Mesenchymal stem cell (in vitro differentiated cells and primary cell): ENCODE measurements at regions not wholly inside any gene's neighbourhood (a gene's known extent, or its start where the extent isn't known, plus 50 kb on each side); places are given as distances from the start of the nearest gene placed in this dataset.
A peak's percentile ranks its signal among the peaks of the same experiment; 100 is the strongest.
"Not testable (repeated sequence)": the region's sequence is repeated elsewhere in the genome, so short reads cannot be mapped to it uniquely, and the experiment has no call there.

Source experiments
- DNase-seq: peaks from one replicate; pipeline ENCODE4 v3.0.0-alpha.2; 2013
- H2AFZ ChIP-seq: one replicate; pipeline ENCODE4 v1.6.1; 2013; ENCODE audit warnings: low read depth, mild to moderate bottlenecking, control low read depth, inconsistent platforms, low read length, moderate library complexity
- H2AK5ac ChIP-seq: 2 replicates; pipeline ENCODE4 v1.6.1; 2013; ENCODE audit warnings: low read length, moderate library complexity, mild to moderate bottlenecking, inconsistent platforms; ENCODE audit not compliant: severe bottlenecking
- H2BK120ac ChIP-seq: one replicate; pipeline ENCODE4 v1.6.1; 2013; ENCODE audit warnings: low read depth, mild to moderate bottlenecking, inconsistent platforms, low read length, moderate library complexity
- H2BK12ac ChIP-seq, 2 experiments: one replicate each; pipeline ENCODE4 v1.6.1; 2013; ENCODE audit warnings: inconsistent platforms in 2 of 2, low read length in 2 of 2, mild to moderate bottlenecking in 2 of 2, moderate library complexity in 2 of 2, control low read depth in 1 of 2
- H2BK15ac ChIP-seq: one replicate; pipeline ENCODE4 v1.6.1; 2013; ENCODE audit warnings: mild to moderate bottlenecking, low read depth, inconsistent platforms; ENCODE audit not compliant: poor library complexity, severe bottlenecking
- H2BK5ac ChIP-seq: 2 replicates; pipeline ENCODE4 v1.6.1; 2013; ENCODE audit warnings: low read depth, mild to moderate bottlenecking, low read length, control low read depth, inconsistent platforms; ENCODE audit not compliant: poor library complexity, severe bottlenecking
- H3K14ac ChIP-seq, 2 experiments: one replicate each; pipeline ENCODE4 v1.6.1; 2013; ENCODE audit warnings: inconsistent platforms in 2 of 2, low read length in 2 of 2, control low read depth in 1 of 2, mild to moderate bottlenecking in 1 of 2, moderate library complexity in 1 of 2
- H3K18ac ChIP-seq, 2 experiments: one replicate each; pipeline ENCODE4 v1.6.1; 2013; ENCODE audit warnings: inconsistent platforms in 2 of 2, low read length in 2 of 2, control low read depth in 1 of 2, low read depth in 1 of 2, mild to moderate bottlenecking in 1 of 2
- H3K23ac ChIP-seq, 2 experiments: one replicate each; pipeline ENCODE4 v1.6.1; 2013; ENCODE audit warnings: inconsistent platforms in 2 of 2, low read length in 2 of 2, mild to moderate bottlenecking in 2 of 2, moderate library complexity in 2 of 2, control low read depth in 1 of 2
- H3K27ac ChIP-seq: 2 replicates; pipeline ENCODE4 v1.5.1; 2013; ENCODE audit warnings: mild to moderate bottlenecking, moderate library complexity, low read length, control low read depth, inconsistent platforms; ENCODE audit not compliant: poor library complexity, severe bottlenecking
- H3K27me3 ChIP-seq, 2 experiments: 2 replicates each; pipeline versions ENCODE4 v1.6.1 to v1.7.0; 2013; ENCODE audit warnings: low read length in 2 of 2, mild to moderate bottlenecking in 2 of 2, moderate library complexity in 2 of 2, control low read depth in 1 of 2, inconsistent platforms in 1 of 2; ENCODE audit not compliant: control insufficient read depth in 1 of 2, insufficient read depth in 1 of 2
- H3K36me3 ChIP-seq, 2 experiments: 2 replicates each; pipeline versions ENCODE4 v1.6.1 to v1.7.0; 2013; ENCODE audit warnings: low read length in 2 of 2, control low read depth in 1 of 2, inconsistent platforms in 1 of 2, low read depth in 1 of 2, mild to moderate bottlenecking in 1 of 2; ENCODE audit not compliant: insufficient read depth in 2 of 2, control insufficient read depth in 1 of 2
- H3K4ac ChIP-seq, 2 experiments: one replicate each; pipeline ENCODE4 v1.6.1; 2013; ENCODE audit warnings: inconsistent platforms in 2 of 2, low read length in 2 of 2, mild to moderate bottlenecking in 2 of 2, moderate library complexity in 2 of 2, control low read depth in 1 of 2, low read depth in 1 of 2
- H3K4me1 ChIP-seq: 2 replicates; pipeline ENCODE4 v1.6.1; 2013; ENCODE audit warnings: low read depth, low read length, control low read depth; ENCODE audit not compliant: control insufficient read depth, insufficient read depth
- H3K4me2 ChIP-seq: 2 replicates; pipeline ENCODE4 v1.6.1; 2013; ENCODE audit warnings: low read length, mild to moderate bottlenecking, inconsistent platforms; ENCODE audit not compliant: poor library complexity, severe bottlenecking
- H3K4me3 ChIP-seq, 2 experiments: 2 replicates each; pipeline versions ENCODE4 v1.5.1 to v1.7.0; 2013; ENCODE audit warnings: low read length in 2 of 2, mild to moderate bottlenecking in 2 of 2, control low read depth in 1 of 2, low read depth in 1 of 2; ENCODE audit not compliant: insufficient read depth in 1 of 2
- H3K79me1 ChIP-seq: replicated peaks from 2 replicates; pipeline ENCODE4 v1.6.1; 2013; ENCODE audit warnings: mild to moderate bottlenecking, control low read depth, low read length, inconsistent platforms; ENCODE audit not compliant: poor library complexity, severe bottlenecking
- H3K9ac ChIP-seq: 2 replicates; pipeline ENCODE4 v1.7.0; 2013; ENCODE audit warnings: mild to moderate bottlenecking, low read length, moderate library complexity
- H3K9me3 ChIP-seq: 2 replicates; pipeline ENCODE4 v1.7.0; 2013; ENCODE audit warnings: mild to moderate bottlenecking, low read length; ENCODE audit not compliant: control insufficient read depth
- H4K8ac ChIP-seq: one replicate; pipeline ENCODE4 v1.6.1; 2013; ENCODE audit warnings: inconsistent platforms, mild to moderate bottlenecking, low read length, moderate library complexity
- H4K91ac ChIP-seq: one replicate; pipeline ENCODE4 v1.6.1; 2013; ENCODE audit warnings: mild to moderate bottlenecking, low read length, inconsistent platforms
- WGBS: methylation state at CpG from one replicate; pipeline ENCODE4 v1.1.7; 2013; ENCODE audit warnings: mixed read lengths; 5-methylcytosine and 5-hydroxymethylcytosine counted together

DNA sequence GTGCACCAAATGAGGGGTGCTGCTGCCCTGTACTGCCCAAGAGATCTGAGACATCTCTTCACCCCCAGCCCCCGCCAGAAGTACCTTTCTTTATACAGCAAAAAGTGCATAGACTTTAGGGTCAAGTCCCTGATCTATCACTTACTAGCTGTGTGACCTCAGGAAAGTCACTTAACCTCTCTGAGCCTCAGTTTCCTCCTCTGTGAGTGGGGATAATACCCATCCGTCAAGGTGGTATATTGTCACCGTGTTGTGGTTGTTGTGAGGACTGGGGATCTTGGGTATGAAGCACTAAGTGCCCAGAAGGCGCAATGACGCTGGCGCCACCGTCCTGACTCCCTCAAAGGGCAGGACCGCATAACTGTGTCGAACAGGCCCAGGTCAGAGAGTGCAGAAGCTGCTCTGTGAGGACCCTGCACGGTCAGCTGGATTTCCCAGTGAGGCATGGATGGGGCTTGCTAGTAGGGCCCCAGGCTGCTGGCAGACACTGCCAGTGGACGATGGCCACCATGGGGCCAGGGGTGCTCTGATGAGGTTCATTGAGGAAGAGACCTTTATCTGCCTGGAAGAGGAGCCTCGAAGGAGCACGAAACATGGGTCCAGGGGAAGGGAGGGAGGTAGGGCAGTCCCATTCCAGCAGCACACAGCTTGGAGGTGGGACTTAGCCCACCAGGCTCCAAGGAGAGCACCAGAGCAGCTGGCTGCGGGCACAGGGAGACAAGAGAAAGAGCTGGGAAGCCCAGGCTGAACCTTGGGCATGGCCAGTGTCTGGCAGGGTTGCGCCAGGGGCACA lies 61.8 kb upstream of the LAPTM4A start:
- Histone ChIP-seq H3K14ac (peak overlapping the region in 1 of 2 experiments; percentile 19), H3K79me1 (no peaks in the 10 kb centered on the region), H2AFZ (no peak overlapping the region), H2BK15ac (no peak overlapping the region), H4K91ac (no peak overlapping the region), H4K8ac (peak overlapping the region; percentile 45), H3K9ac (no peak overlapping the region), H3K36me3 (no peaks in the 10 kb centered on the region), H2BK120ac (no peak overlapping the region), H3K9me3 (peaks cover 3% of the 10 kb centered on the region), H3K18ac (no peak overlapping the region), H2BK12ac (no peak overlapping the region), H3K27me3 (no peaks in the 10 kb centered on the region), H3K27ac (no peak overlapping the region), H2BK5ac (no peak overlapping the region), H3K4me3 (no peak overlapping the region), H3K4ac (peak overlapping the region in 1 of 2 experiments; percentile 13), H3K4me1 (peaks cover 15% of the 10 kb centered on the region), H3K23ac (no peak overlapping the region), H2AK5ac (no peak overlapping the region), H3K4me2 (no peak overlapping the region)
- DNase-seq: no peak
- 95% methylated on average over 15 of the region's 15 CpGs for WGBS

DNA sequence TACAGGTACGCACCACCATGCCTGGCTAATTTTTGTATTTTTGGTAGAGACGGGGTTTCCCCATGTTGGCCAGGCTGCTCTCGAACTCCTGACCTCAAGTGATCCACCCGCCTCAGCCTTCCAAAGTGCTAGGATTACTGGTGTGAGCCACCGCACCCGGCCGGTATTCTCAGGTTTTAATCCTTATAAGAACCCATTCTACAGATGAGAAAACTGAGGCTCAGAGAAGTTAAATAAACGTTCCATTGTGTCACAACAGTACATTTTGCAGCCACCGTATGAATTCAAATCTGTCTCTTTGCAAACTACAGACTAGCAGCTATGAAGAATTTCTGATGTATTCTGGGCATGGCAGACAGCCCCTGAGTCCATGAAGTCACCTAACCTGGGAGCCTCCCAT lies 60.9 kb upstream of the LAPTM4A start:
- not testable (repeated sequence) for H3K9ac ChIP-seq, H3K27ac ChIP-seq, H2BK120ac ChIP-seq, H3K79me1 ChIP-seq, H3K14ac ChIP-seq, H2AFZ ChIP-seq, H3K23ac ChIP-seq, H2BK5ac ChIP-seq, H4K8ac ChIP-seq, H3K9me3 ChIP-seq, H2AK5ac ChIP-seq, H3K18ac ChIP-seq, DNase-seq, H3K36me3 ChIP-seq, H2BK15ac ChIP-seq, H3K4me3 ChIP-seq, H2BK12ac ChIP-seq, H4K91ac ChIP-seq, H3K27me3 ChIP-seq, H3K4me2 ChIP-seq, H3K4ac ChIP-seq
- 96% methylated on average over 9 of the region's 9 CpGs for WGBS
- peaks cover 15% of the 10 kb centered on the region for H3K4me1 ChIP-seq

GRCh38 chr2:20111311-20112131 lies 60.1 kb upstream of the LAPTM4A start:
- peak overlapping the region; percentile 4 to 57 for H2BK12ac ChIP-seq
- peak overlapping the region in 1 of 2 experiments; percentile 5 for H3K14ac ChIP-seq
- DNase-seq: no peak
- peaks cover 3% of the 10 kb centered on the region for H3K9me3 ChIP-seq
- H2BK15ac ChIP-seq: no peak overlapping the region
- no peak overlapping the region for H3K23ac ChIP-seq
- peak overlapping the region; percentile 62 to 87 for H3K18ac ChIP-seq
- no peak overlapping the region for H2BK120ac ChIP-seq
- H3K4ac ChIP-seq: peak overlapping the region in 1 of 2 experiments; percentile 7
- peak overlapping the region; percentile 1 for H3K27ac ChIP-seq
- peak overlapping the region; percentile 75 for H4K91ac ChIP-seq
- peak overlapping the region; percentile 11 for H3K9ac ChIP-seq
- no peak overlapping the region for H2BK5ac ChIP-seq
- peaks cover 15% of the 10 kb centered on the region for H3K4me1 ChIP-seq
- no peak overlapping the region for H3K4me3 ChIP-seq
- H2AFZ ChIP-seq: peak overlapping the region; percentile 21
- no peaks in the 10 kb centered on the region for H3K79me1 ChIP-seq
- no peaks in the 10 kb centered on the region for H3K36me3 ChIP-seq
- H3K27me3 ChIP-seq: no peaks in the 10 kb centered on the region
- H4K8ac ChIP-seq: peak overlapping the region; percentile 87
- no peak overlapping the region for H3K4me2 ChIP-seq
- H2AK5ac ChIP-seq: peak overlapping the region; percentile 4
- 43% methylated on average over 10 of the region's 10 CpGs for WGBS

DNA sequence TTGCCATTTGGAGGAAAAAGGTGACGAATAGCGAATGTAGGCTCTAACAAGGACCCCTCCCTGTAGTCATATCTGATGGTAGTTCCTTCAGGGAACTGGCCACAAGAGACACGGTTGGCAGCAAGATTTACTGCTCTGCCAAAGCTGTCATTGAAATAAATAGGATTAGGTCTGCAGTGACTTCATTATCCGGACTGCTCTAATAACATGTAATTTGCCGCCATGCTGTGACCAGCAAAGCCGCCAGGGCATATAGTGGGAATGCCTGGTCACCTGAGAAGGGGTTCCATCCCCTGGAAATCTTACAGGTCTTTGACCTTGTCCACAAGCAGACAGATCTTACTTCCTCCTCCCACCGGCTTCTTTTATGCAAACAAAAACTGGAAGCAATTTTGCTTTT lies 59.4 kb upstream of the LAPTM4A start:
- no peak overlapping the region for H3K4ac ChIP-seq
- H4K8ac ChIP-seq: no peak overlapping the region
- 83% methylated on average over 7 of the region's 7 CpGs for WGBS
- no peak overlapping the region for H2BK12ac ChIP-seq
- H3K9ac ChIP-seq: peak overlapping the region; percentile 11
- H3K4me3 ChIP-seq: no peak overlapping the region
- H3K27me3 ChIP-seq: no peaks in the 10 kb centered on the region
- no peak overlapping the region for H2BK5ac ChIP-seq
- no peak overlapping the region for H2AFZ ChIP-seq
- H3K23ac ChIP-seq: no peak overlapping the region
- H2BK15ac ChIP-seq: no peak overlapping the region
- H3K9me3 ChIP-seq: peaks cover 3% of the 10 kb centered on the region
- H3K4me1 ChIP-seq: peaks cover 12% of the 10 kb centered on the region
- H3K14ac ChIP-seq: no peak overlapping the region
- H2BK120ac ChIP-seq: peak overlapping the region; percentile 22
- H3K36me3 ChIP-seq: no peaks in the 10 kb centered on the region
- H3K4me2 ChIP-seq: no peak overlapping the region
- no peak for DNase-seq
- H3K27ac ChIP-seq: no peak overlapping the region
- H3K18ac ChIP-seq: no peak overlapping the region
- no peak overlapping the region for H4K91ac ChIP-seq
- H3K79me1 ChIP-seq: no peaks in the 10 kb centered on the region
- no peak overlapping the region for H2AK5ac ChIP-seq
